ENCODE measurements at regions not wholly inside any gene's neighbourhood (a gene's known extent, or its start where the extent isn't known, plus 50 kb on each side); places are given as distances from the start of the nearest gene placed in this dataset.
"Not testable (repeated sequence)": the region's sequence is repeated elsewhere in the genome, so short reads cannot be mapped to it uniquely, and the experiment has no call there.

DNA sequence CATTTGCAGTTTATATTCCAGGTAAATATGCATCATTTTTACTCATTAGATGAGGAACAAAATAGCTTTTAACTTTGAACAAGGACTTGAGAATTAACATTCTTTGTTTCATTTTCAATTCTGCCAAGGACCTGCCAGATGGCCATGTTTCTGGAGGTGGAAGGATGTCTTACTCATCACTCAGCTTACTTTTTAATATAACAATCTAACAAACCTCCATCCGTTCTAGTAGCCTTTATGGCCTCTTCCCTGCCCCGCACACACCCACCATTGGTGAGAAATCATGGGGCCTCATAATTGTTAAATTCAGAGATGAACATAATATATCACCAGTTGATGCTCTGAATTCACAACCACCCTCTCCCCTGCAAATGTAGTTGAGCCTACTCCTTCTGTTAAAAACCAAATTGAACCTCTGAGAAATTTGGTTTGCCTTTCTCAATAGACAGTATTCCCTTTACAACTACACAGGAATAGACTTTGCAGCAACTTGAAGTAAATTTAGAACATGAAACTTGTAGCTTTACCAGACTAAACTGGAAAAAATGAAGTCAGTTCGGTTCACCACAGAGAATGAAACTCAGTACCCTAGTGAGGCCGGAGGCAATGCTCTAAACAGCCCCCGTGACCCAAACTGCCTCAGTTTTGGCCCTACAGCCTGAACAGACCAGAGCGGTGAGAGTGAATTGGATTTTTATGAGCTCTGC lies 50.1 kb upstream of the ACSL4 start:
- no peak for ATAC-seq
- no peak for DNase-seq
- intact Hi-C loops (cut with micrococcal nuclease), result no loop called here

DNA sequence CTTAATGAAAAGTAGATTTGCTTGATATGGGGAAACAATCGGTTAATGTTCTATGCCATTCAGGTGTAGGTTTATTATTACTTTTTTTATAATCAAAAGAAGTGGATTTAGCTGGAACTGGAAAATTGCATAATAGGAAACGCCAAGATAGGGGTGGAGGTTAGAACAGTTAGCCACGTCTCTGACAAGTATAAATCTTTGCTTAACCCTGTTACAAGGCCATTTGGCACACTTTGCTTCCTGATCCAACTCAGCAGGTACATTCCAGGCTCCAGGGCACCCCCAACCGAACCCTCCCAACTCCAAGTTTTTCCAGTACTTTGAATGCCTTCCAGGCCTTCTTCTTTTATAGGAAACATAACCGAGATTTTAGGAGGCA lies 50.6 kb upstream of the ACSL4 start:
- intact Hi-C loops (cut with micrococcal nuclease), result no loop called here
- no peak for DNase-seq
- no peak for ATAC-seq

DNA sequence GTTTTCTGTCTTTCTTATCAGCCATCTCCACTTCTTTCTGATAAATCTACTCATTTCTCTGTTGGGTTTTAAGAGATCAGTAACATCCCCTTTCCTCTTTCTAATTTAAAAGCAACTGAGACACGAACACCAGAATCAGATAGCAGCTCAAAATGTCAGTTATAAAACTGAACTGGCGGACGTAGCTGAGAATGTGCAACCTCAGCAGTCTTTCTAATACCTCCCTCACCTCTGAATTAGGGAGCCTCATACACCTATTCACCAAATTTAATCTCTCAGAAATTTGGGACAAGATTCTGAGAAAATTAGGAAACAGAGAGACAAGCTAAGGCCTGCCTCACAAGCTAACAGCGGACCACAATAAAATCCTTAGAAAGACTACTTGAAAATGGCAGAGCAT lies 52.0 kb upstream of the ACSL4 start:
- DNase-seq (no peak), ATAC-seq (no peak)
- intact Hi-C loops (cut with micrococcal nuclease), result no loop called here

DNA sequence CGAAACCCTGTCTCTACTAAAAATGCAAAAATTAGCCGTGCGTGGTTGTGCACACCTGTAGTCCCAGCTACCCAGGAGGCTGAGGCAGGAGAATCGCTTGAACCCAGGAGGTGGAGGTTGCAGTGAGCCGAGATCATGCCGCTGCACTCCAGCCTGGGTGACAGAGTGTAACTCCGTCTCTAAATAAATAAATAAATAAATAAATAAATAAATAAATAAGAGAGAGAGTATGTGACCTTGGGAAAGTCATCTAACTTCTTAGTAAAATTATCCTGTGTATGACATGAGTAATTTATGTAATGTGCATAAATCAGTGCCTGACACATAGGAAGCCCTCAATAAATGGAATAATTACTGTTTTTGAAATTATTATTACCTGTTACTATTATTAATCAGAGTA lies 57.5 kb upstream of the ACSL4 start:
- DNase-seq; intact Hi-C loops (cut with micrococcal nuclease): not testable (repeated sequence)

DNA sequence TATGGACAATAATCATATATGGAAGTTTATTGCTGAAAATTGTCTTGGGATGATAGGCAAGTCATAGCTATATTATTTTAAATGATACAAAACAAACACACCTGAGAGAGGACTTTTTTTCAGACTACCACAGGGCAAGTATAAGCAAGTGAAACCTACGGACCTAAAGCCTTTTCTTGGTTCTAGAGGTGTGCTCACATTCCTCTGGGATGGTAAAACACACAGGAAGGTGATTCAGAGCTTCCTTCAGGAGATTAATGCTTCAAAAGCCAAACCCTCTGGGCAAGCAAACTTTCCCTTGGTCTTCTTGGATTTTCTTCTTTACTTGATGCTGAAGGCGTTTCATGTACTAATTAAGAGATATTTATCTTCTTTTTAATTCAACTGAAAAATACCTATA lies 60.1 kb upstream of the ACSL4 start:
- intact Hi-C loops (cut with micrococcal nuclease), result no loop called here
- ATAC-seq (no peak), DNase-seq (no peak)

More for the DNA sequence above, 57.5 kb upstream of the ACSL4 start:
- ATAC-seq, result not testable (repeated sequence)

DNA sequence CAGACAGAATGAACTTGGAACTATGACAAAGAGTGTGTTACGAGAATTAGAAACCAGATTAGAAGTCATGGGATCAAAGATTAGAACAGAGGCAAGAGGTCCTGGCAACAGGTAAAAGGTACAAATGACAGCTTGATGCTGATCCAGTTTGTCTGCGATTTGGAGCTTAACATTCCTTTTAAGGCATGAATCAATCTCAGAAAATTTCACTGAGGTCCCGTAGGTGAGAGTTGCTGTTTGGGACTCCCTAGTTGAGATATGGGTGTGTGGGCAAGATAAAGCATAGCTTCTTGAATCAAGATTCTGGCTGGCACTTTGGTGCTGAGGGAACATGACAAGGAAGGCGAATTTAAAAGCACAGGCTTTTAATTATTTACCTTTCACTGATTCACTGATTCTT lies 62.6 kb upstream of the ACSL4 start:
- DNase-seq (no peak), ATAC-seq (no peak)
- intact Hi-C loops (cut with micrococcal nuclease), result no loop called here

DNA sequence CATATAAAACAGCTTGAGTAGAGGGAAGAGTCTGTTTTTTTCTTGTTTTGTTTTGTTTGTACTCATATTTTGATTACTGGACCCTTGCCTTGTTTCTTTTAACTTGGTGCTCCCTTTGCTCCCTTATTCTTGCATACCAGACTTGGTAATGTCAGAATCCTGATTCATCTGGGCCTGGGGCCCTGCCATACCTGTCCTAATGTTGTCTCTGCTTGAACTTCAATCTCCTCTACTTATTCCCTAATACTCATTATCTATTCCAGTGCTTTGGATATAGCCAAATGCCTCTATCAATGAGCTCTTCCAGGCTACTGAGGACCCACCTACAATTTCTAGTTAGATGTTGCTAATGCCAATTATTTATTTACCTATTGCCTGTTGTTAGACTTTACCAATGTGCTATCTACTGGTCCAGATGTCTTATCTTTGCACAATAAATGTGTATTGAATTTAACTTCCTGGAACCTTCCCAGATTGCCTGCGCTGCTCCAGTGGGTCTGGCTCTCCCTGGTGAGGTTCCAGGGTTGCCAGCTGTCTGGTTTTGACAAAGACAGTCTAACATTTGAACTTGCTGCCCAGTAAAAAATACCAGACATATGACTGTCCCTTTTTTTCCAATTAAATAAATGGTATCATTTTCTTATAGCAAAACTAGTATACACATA lies 64.4 kb upstream of the ACSL4 start:
- intact Hi-C loops (cut with micrococcal nuclease), result no loop called here
- no peak for DNase-seq
- ATAC-seq, result no peak

DNA sequence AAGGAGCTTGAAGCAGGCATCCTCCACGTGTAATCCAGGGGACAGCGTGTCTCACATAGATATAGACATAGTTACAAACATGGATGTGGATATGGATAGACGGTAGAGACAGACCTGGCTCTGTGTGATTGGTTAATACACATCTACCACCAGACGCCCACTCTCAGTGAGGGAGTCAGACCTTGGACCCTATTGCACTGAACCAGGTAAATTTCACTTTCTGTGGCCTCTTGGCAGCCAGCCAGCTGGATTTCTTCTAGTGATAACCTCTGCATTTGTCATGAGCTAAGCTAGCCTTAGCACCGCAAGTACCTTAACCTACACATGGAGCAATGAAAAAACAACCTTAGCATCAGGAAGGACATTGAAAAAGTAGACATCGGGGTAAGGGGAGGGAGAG lies 79.2 kb upstream of the ACSL4 start:
- intact Hi-C loops (cut with micrococcal nuclease), result no loop called here
- DNase-seq, result no peak
- ATAC-seq, result no peak

DNA sequence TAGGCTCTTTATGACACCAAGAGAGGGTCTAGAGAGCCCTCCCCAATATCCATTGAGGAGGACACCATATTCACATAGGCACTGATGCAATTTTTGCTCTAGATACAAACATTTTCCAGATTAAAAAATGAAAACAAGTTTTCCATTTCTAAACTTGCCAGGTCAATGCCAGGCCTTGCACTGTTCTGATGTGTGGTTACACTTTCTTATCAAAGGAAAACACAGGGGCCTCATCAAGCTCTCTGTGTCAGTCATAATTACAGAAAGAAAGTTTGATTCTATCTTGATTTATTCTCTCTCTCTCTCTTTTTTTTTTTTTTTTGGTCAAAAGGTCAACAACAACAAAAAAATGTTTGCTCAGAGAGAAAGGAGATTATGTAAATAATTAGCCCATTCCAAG lies 80.2 kb upstream of the ACSL4 start:
- ATAC-seq, result no peak
- intact Hi-C loops (cut with micrococcal nuclease), result no loop called here
- no peak for DNase-seq

DNA sequence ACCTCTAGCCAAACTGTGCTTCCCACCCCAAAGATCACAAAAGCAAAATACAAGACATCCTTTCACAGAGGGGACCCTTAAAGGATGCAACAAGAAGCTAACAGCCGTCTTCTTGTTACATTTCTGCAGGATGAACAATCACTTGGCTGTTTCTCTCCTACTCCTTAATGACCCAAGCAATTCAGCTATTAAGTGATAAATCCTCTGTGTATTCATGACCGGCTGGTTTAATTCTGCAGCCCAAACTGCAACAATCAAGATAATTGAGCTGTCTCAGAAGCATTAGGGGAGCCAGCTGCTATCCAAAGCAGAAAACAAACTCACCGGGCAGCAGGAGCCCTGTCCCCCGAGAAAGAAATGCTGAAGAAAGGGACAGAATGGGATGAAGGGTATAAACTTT lies 85.9 kb upstream of the ACSL4 start:
- no peak for DNase-seq
- ATAC-seq, result peak; percentile 20
- intact Hi-C loops (cut with micrococcal nuclease), result no loop called here

DNA sequence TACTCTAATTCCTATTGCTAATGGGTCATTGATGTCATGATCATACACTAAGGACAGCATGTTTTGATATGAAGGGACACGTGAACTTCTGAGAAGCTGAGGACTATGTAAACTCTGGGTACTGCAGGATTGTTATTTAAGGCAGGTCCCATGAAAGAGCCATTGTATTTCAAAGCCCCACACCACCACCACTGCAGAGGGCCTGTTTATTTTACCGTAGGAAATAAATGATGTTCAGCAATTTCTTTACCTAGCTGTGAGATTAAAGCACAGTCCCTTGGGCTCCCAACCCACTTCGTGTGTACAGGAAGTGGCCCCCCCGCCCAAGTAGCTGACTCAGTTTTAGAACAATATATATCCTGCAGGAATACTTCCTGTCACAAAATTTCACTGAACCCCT lies 89.8 kb upstream of the ACSL4 start:
- no peak for ATAC-seq
- DNase-seq, result no peak
- intact Hi-C loops (cut with micrococcal nuclease), result no loop called here

DNA sequence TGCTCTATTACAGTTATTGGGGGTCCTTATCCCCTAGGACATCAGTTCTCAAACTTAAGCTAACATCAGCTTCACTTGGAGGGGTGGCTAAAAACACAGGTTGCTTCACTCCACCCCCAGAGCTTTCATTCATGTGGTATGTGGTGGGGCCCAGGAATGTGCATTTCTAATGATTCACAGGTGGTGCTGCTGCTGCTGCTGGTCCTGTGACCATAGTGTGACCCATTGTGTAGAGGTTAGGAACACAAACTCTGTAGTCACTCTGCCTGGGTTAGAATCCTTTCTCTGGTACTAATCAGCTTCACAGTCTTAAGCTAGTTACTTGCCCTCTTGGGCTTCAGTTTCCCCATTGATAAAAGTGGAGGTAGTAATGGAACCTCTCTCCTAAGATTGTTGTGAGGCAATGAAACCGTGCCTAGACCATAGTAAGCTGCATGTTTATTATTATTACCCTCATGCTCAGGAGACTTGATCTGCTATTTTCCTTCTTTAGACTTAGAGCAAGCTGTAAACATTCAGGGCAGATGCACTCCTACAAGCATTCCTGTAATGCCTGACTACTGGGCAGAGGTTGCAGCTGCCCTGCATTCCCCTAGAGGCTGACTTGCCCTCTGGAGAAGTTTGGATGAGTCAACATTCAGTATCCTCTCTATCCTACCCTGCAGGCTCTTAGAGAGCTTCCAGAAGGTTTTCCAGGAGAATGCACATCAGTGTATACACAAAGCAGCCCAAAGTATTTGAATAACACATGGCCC lies 94.1 kb upstream of the ACSL4 start:
- no peak for DNase-seq
- intact Hi-C loops (cut with micrococcal nuclease), result no loop called here
- ATAC-seq, result no peak

DNA sequence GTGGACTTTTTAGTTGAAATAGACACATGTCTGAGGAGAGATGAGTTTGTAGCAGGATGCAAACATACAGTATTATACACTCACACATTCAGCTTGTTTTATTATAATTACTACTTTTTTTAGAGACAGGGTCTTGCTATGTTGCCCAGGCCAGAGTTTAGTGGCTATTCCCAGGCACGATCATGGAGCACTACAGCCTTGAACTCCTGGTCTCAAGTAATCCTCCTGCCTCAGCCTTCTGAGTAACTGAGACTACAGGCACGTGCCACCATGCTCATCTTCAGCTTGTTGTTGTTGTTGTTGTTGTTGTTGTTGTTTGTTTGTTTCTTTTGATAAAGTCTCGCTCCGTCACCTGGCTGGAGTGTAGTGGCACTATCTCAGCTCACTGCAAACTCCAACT lies 94.7 kb upstream of the ACSL4 start:
- ATAC-seq (no peak), DNase-seq (no peak)
- intact Hi-C loops (cut with micrococcal nuclease), result no loop called here

DNA sequence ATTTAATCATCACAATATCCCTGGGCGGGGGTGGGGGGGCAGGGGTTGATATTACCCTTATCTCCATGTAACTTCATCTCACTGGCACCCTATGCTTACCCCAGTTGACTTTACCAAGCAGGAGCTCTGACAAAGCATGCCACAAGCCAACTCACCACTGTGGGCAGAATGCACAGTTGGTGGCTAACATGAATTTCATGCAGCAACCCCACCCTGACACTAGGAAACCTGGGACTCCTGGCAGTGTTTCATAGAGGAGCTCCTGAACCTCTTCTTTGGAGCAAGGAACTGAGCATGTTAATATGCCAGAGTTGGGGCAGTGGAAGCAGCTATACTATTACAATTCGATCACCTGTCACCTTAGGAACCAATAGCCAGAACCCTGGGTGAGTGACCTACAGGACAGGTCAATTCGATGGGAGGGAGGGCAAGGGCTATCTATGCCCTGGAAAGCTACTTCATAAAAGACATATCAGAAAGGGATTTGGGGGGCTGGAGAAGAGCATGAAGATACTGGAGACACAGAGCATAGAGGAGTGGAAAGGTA lies 97.2 kb upstream of the ACSL4 start:
- ATAC-seq, result no peak

DNA sequence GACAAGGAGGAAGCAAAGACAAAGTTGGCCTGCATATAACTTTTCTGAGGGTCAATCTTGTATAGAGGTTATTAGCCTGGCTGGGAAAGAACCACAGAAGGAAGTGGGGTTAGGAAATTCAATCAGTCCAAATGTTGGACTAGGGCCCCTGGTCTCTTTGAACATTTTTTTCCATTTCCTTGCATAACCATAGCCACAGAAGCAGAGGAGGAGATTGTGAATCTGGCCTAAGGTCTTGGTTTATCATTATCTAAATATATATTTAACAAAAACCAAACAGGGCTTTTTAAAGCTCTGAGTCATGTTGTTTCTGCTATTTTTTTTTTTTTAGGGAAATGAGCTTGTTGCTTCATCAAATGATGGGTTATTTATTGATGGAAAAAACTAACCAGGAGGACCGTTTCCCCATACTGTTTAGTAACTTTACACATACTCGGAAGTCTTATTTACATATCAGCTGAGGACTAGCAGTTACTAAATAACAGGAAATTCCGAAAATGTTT lies 97.7 kb upstream of the ACSL4 start:
- ATAC-seq, result no peak

More for the DNA sequence above, 97.2 kb upstream of the ACSL4 start:
- no peak for DNase-seq
- intact Hi-C loops (cut with micrococcal nuclease), result no loop called here

DNA sequence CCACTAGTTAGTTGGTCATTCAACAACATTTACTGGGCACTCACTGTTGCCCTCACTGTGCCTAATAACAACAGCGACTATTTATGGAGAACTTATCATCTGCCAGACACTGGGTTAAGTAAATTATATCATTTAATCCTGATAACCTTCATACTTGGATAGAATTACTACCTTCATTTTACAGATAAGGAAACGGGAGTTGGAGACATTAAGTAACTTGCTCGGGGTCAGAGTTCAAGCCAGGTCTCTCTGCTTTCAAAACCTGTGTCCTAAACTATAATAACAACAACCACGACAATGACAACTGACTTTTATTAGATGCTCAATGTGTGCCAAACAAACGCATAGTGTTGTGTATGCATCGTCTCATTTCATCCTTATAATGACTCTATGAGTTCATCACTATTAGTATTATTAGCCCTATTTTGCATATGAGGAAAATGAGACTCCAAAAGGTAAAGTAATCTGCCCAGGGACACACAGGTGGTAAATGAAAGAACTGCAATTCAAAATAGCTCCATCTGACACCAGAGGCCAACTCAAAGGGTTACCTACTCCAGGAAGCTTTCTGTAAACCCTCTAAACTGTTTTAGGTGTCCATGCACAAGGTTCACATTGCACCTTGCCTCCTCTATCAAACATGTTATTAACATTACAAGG lies 98.4 kb upstream of the ACSL4 start:
- ATAC-seq (no peak), DNase-seq (no peak)
- intact Hi-C loops (cut with micrococcal nuclease), result no loop called here

More for the DNA sequence above, 97.7 kb upstream of the ACSL4 start:
- intact Hi-C loops (cut with micrococcal nuclease), result no loop called here
- no peak for DNase-seq

DNA sequence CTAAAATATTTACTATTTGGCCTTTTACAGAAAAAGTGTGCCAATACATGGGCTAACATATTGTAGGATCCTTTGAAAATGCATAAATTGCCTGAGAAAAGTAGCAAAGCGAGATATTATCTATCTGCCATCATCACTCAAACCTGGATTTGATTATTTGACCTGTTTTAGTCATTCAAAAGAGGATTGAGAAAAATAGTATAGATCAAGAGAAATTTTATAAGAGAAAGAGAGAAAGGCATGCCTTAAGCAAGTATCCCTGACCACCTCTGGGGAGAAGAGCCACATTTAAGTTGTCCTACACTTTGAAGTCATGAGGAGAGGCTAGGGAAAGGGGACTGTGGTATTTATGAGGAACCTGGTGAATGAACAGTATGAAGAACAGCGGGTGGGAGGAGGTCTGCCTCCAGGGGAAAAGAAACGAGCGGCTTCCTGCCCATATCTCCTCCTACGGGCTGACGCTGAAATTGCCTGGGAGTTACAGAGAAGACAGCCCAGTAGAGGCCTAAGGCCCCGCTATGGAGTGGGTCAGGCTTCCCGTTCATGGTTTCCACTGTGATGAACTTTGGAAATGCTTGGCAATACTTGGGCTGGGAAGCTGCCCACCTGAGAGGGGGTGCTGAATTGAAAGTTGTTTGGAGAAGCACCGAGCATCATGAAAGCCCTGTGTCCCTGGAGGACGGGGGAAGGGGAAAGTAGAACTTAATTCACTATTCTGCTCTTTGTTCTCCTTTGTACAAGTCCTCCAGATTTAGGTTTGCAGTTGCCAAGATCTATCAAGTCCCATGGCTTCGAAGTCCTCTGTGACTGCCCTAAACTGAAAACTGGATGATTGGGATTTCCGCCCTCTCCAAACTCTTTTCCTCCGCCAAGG lies 106.9 kb upstream of the ACSL4 start:
- DNase-seq (peak; percentile 26), ATAC-seq (peak; percentile 86)
- intact Hi-C loops (cut with micrococcal nuclease), result no loop called here

DNA sequence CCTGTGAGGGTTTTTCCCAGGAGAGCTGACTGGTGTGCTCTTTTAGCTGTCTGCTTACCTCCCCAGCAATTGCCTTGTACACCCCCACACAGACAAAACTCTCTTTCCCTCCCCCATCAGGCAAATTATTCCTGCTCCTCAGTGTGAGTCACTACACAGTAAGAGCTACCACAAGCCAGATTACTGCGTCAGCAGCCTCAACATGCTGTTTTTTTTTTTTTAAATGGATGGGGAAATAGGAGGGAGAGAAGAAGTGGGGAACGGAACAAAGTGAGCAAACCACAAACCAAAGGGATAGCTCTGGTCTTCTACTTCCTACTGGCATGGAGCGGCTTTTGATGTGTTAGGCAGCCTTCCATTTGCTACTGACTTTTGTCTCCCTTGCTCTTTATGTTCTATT lies 107.5 kb upstream of the ACSL4 start:
- ATAC-seq, result peak; percentile 96
- intact Hi-C loops (cut with micrococcal nuclease), result no loop called here
- no peak for DNase-seq

DNA sequence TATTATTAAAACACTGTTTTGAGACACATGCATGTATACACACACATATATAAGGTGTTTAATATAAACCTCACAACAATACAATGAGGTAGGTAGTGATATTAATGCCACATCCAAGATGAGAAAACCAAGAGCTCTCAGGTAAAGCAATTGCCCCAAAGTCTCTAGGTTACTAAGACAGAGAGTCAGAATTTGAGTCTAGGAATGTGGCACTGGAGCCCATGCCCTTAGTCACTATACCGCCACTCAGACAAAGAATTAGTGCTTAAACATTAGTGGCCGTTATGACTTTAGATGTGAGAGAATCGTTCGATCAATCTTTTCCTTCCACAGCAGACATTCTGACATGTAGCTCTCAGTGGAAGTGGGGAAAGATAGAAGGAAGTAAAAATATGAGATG lies 108.2 kb upstream of the ACSL4 start:
- no peak for ATAC-seq
- intact Hi-C loops (cut with micrococcal nuclease), result no loop called here
- no peak for DNase-seq
